ENCODE measurements at regions not wholly inside any gene's neighbourhood (a gene's known extent, or its start where the extent isn't known, plus 50 kb on each side); places are given as distances from the start of the nearest gene placed in this dataset.

- TF ChIP-seq CTCF (conservative IDR thresholded peaks at IDR 0.05), result no peak
- TF ChIP-seq EZH2 (IDR thresholded peaks at IDR 0.05; ENCODE audit: low read depth), result no peak
Measured at GRCh38 chr6:126738641-126739040, 379.8 kb upstream of the RSPO3 start.

All from PC-9 (cell line).